ENCODE measurements at regions not wholly inside any gene's neighbourhood (a gene's known extent, or its start where the extent isn't known, plus 50 kb on each side); places are given as distances from the start of the nearest gene placed in this dataset.

DNA sequence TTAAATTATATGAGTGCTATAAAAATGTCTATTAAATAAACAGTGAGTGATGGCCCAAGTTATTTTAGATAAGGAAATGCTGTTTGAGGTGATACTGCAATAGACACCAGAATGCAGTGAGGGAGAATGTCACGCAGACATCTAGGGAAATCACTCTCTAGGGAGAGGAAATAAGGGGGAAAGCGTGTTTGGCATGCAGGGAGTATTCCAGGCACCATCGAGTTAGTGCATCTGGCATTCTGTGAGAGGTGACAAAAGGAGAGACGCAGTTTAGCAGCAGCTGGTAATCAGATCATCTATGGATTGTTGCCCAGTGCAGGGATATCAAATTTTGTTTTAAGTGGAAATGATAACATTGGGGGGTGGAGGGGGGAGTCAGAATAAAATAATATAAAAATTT, 175.4 kb upstream of the NETO1 start:
- TF ChIP-seq, protein P1, sequence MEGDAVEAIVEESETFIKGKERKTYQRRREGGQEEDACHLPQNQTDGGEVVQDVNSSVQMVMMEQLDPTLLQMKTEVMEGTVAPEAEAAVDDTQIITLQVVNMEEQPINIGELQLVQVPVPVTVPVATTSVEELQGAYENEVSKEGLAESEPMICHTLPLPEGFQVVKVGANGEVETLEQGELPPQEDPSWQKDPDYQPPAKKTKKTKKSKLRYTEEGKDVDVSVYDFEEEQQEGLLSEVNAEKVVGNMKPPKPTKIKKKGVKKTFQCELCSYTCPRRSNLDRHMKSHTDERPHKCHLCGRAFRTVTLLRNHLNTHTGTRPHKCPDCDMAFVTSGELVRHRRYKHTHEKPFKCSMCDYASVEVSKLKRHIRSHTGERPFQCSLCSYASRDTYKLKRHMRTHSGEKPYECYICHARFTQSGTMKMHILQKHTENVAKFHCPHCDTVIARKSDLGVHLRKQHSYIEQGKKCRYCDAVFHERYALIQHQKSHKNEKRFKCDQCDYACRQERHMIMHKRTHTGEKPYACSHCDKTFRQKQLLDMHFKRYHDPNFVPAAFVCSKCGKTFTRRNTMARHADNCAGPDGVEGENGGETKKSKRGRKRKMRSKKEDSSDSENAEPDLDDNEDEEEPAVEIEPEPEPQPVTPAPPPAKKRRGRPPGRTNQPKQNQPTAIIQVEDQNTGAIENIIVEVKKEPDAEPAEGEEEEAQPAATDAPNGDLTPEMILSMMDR (IDR thresholded peaks at IDR 0.05) = no peak
- no peak for TF ChIP-seq POLR2AphosphoS5 (IDR thresholded peaks at IDR 0.05)
- TF ChIP-seq POLR2A (IDR thresholded peaks at IDR 0.05) = no peak
- no peak for TF ChIP-seq EP300 (IDR thresholded peaks at IDR 0.05)
- 29 to 32% methylated on average over 4 of the region's 4 CpGs for WGBS, 2 donors (ENCODE audit: low coverage in 1 of 2)
- Histone ChIP-seq H3K36me3 (no peaks in the 10 kb centered on the region), H3K9me3 (no peaks in the 10 kb centered on the region), H3K27ac (no peak overlapping the region), H3K4me1 (no peaks in the 10 kb centered on the region), H3K4me3 (no peak overlapping the region), H3K27me3 (no peaks in the 10 kb centered on the region)
- no peak for ATAC-seq

DNA sequence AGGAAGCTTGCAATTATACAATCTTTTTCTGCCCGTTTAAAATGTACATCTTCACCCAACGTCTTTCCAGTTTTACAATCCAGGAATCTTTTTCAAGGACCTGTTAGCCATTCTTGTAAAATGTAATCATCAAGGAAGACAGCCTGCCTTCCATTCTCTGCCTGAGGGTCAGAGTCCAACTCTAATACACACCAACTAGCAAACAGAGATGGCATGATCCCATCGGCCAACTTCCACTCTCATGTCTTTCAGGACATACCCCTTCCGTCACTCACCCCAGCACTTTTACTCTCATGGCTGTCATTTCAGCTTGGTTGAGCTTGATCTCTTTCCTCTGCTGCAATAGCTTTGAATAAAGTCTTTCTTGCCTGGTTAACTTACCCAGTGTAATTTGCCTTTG, 172.5 kb upstream of the NETO1 start:
- TF ChIP-seq, protein P1 (IDR thresholded peaks at IDR 0.05) = no peak
- TF ChIP-seq POLR2A (IDR thresholded peaks at IDR 0.05) (no peak), EP300 (IDR thresholded peaks at IDR 0.05) (no peak), POLR2AphosphoS5 (IDR thresholded peaks at IDR 0.05) (no peak)
- Histone ChIP-seq H3K27me3 (no peaks in the 10 kb centered on the region), H3K9me3 (no peaks in the 10 kb centered on the region), H3K36me3 (no peaks in the 10 kb centered on the region), H3K4me3 (no peak overlapping the region), H3K27ac (no peak overlapping the region), H3K4me1 (no peaks in the 10 kb centered on the region)
- no peak for ATAC-seq
- 69 to 70% methylated on average over 4 of the region's 4 CpGs for WGBS, 2 donors (ENCODE audit: low coverage in 1 of 2)

- Histone ChIP-seq H3K36me3 (no peaks in the 10 kb centered on the region), H3K4me1 (no peaks in the 10 kb centered on the region), H3K9me3 (no peaks in the 10 kb centered on the region), H3K27ac (no peak overlapping the region), H3K4me3 (no peak overlapping the region), H3K27me3 (no peaks in the 10 kb centered on the region)
- WGBS, 2 donors (ENCODE audit: low coverage in 1 of 2) = 70 to 93% methylated on average over 5 of the region's 5 CpGs
- no peak for ATAC-seq
- TF ChIP-seq, protein P1 (IDR thresholded peaks at IDR 0.05) = no peak
- TF ChIP-seq EP300 (IDR thresholded peaks at IDR 0.05) (no peak), POLR2A (IDR thresholded peaks at IDR 0.05) (no peak), POLR2AphosphoS5 (IDR thresholded peaks at IDR 0.05) (no peak)
These were observed 170.5 kb upstream of the NETO1 start for GRCh38 chr18:73038336-73038735.

- TF ChIP-seq, protein P1 (IDR thresholded peaks at IDR 0.05) = no peak
- no peak for TF ChIP-seq EP300 (IDR thresholded peaks at IDR 0.05)
- no peak for TF ChIP-seq POLR2A (IDR thresholded peaks at IDR 0.05)
- no peak for TF ChIP-seq POLR2AphosphoS5 (IDR thresholded peaks at IDR 0.05)
- no peak overlapping the region for H3K4me3 ChIP-seq
- WGBS, 2 donors (ENCODE audit: low coverage in 1 of 2) = 32 to 67% methylated on average over 3 to 4 of the region's 4 CpGs
- no peaks in the 10 kb centered on the region for H3K36me3 ChIP-seq
- no peaks in the 10 kb centered on the region for H3K4me1 ChIP-seq
- no peak overlapping the region for H3K27ac ChIP-seq
- no peak for ATAC-seq
- H3K27me3 ChIP-seq = no peaks in the 10 kb centered on the region
- H3K9me3 ChIP-seq = peaks cover 0 to 7% (median 0%) of the 10 kb centered on the region in 3 donors
These were observed 156.2 kb upstream of the NETO1 start for GRCh38 chr18:73023975-73024374.

DNA sequence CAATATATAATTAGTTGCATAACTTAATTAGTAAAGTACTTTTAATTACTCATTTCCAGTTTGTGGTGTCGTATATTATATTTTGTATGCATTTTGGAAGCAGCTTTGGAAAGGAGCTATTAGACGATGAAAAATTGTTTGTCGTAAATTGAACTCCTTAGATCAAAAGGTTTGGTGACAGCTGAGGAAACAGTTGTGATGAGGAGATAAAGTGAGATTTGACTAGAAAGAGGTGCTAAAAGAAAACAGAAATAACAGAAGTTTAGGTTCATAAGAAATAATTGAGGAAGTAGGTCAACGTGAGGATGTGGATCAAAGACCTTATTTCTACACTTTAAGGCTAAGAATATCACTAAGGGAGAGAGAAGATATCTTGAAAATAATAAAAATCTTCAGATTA, 141.9 kb upstream of the NETO1 start:
- no peak for TF ChIP-seq POLR2AphosphoS5 (IDR thresholded peaks at IDR 0.05)
- TF ChIP-seq POLR2A (IDR thresholded peaks at IDR 0.05) = no peak
- no peak for TF ChIP-seq EP300 (IDR thresholded peaks at IDR 0.05)
- TF ChIP-seq, protein P1 (IDR thresholded peaks at IDR 0.05) = no peak
- H3K27me3 ChIP-seq = no peaks in the 10 kb centered on the region
- H3K9me3 ChIP-seq = no peaks in the 10 kb centered on the region
- H3K36me3 ChIP-seq = no peaks in the 10 kb centered on the region
- H3K27ac ChIP-seq = no peak overlapping the region
- ATAC-seq = no peak
- H3K4me3 ChIP-seq = no peak overlapping the region
- WGBS, 2 donors (ENCODE audit: low coverage in 1 of 2) = 41 to 61% methylated on average over 4 of the region's 4 CpGs
- H3K4me1 ChIP-seq = no peaks in the 10 kb centered on the region

Data from gastroesophageal sphincter (tissue), 4 donors.